ENCODE measurements at regions not wholly inside any gene's neighbourhood (a gene's known extent, or its start where the extent isn't known, plus 50 kb on each side); places are given as distances from the start of the nearest gene placed in this dataset.

DNA sequence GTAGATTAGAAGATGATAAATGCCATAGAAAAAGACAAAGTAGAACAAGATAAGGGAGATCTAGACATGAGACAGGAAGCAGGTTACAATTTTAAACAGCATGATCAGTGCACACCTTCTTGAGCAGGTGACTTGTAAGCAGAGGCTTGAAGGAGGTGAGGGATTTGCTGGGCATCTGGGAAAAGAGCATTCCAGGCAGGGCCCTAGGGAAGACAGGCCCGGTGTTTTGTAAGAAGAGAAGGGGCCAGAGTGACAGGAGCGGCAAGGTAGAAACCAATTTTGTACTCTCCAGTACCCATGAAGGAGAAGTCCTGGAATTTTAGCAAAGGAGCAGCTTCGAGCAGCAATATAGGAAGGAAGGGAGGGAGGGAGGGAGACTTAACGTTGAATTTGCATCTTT, 296.5 kb downstream of the MZT1 start:
- H3K4me3 ChIP-seq, result no peak overlapping the region
- H3K4me1 ChIP-seq, result no peaks in the 10 kb centered on the region
- no peak for TF ChIP-seq Cebpa-rat (IDR thresholded peaks at IDR 0.05)
- H3K9ac ChIP-seq, result no peak overlapping the region
- H4K20me1 ChIP-seq, result no peaks in the 10 kb centered on the region
- H3K36me3 ChIP-seq, result no peaks in the 10 kb centered on the region
- no peaks in the 10 kb centered on the region for H3K9me3 ChIP-seq
- H3K4me2 ChIP-seq, result no peak overlapping the region
- no peaks in the 10 kb centered on the region for H3K27me3 ChIP-seq
- no peak overlapping the region for H3K27ac ChIP-seq

DNA sequence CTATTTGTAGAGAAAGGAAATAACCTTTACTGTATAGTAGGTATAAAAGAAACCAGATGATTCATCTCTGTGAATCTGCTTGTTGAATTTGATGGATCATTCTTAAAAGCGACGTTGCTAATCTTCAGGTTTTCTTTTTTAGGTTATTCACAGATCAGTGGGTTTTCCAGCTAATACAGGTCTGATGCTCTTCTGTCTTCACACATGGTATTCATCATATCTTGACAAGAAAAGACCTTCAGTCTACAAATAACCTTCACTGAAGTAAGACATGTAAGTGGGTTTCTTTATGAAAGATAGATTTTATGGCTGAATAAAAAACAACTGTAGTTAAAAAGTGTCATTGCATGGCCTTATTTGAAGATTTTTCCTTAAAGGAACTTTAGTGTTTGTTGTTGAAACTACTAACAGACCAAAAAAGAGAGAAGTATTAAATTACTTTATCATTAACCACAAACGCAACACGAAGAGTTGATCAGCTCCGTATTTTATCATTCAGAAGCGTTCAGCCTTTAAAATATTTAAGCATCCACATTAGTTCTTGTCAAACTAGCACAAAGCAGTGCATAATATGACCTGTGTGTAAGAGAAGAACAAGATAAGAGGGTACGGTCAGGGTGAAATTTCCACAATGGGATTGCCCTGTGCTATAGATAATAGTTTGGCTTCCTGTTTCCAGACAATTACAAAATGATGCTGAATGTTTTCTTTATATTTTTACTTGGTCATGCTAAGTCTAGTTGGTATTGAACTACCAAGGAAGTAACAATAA, 299.5 kb downstream of the MZT1 start:
- no peak for TF ChIP-seq Cebpa-rat (IDR thresholded peaks at IDR 0.05)

DNA sequence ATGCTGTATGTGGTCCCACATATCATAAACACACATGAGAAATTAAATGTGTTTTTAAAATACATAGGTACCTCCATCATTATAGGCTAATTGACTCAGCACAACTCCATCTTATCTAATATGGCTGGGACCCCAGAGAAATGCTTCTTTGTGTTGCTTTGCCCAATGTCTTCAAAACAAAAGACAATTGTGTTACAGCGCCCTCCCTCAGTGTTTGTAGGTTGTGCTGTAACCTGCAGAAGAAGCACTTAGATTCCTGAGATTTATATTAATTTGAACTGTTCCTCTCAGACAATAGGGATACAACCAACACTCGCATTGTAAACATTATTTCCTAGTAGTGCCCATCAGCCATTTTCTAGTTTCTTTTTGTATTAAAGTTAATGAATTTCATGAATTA, 303.4 kb downstream of the MZT1 start:
- H4K20me1 ChIP-seq, result no peaks in the 10 kb centered on the region
- TF ChIP-seq Cebpa-rat (IDR thresholded peaks at IDR 0.05), result no peak
- H3K27me3 ChIP-seq, result no peaks in the 10 kb centered on the region
- H3K4me1 ChIP-seq, result no peaks in the 10 kb centered on the region
- H3K9ac ChIP-seq, result no peak overlapping the region
- H3K36me3 ChIP-seq, result no peaks in the 10 kb centered on the region
- H3K9me3 ChIP-seq, result no peaks in the 10 kb centered on the region
- no peak overlapping the region for H3K27ac ChIP-seq
- H3K4me2 ChIP-seq, result no peak overlapping the region
- no peak overlapping the region for H3K4me3 ChIP-seq

More for the DNA sequence above, 299.5 kb downstream of the MZT1 start:
- Histone ChIP-seq H3K4me2 (no peak overlapping the region), H3K4me3 (no peak overlapping the region), H3K9ac (no peak overlapping the region), H3K27ac (no peak overlapping the region), H3K27me3 (no peaks in the 10 kb centered on the region), H4K20me1 (no peaks in the 10 kb centered on the region), H3K9me3 (no peaks in the 10 kb centered on the region), H3K4me1 (no peaks in the 10 kb centered on the region), H3K36me3 (no peaks in the 10 kb centered on the region)

DNA sequence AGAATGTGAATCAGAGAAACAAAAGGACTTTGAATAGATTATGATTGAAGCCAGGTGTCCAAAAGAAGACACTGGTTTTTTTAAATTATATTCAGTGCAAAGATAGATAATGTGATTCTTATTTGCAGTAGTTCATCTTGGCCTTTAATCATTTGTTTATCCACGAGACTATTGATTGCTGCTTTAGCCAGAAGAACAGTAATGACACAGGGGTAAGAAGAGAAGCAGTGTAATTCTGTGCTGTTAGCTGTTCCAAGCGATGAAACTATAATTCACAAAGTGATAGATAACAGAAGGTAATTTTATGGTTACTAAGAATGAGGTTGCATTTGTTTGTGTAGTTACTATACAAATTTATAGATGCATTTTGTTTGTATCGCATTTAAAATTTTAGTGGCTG, 311.6 kb downstream of the MZT1 start:
- H4K20me1 ChIP-seq, result no peaks in the 10 kb centered on the region
- no peaks in the 10 kb centered on the region for H3K27me3 ChIP-seq
- no peak overlapping the region for H3K4me3 ChIP-seq
- no peaks in the 10 kb centered on the region for H3K9me3 ChIP-seq
- no peak overlapping the region for H3K27ac ChIP-seq
- no peak overlapping the region for H3K4me2 ChIP-seq
- no peak for TF ChIP-seq Cebpa-rat (IDR thresholded peaks at IDR 0.05)
- no peaks in the 10 kb centered on the region for H3K36me3 ChIP-seq
- no peaks in the 10 kb centered on the region for H3K4me1 ChIP-seq
- H3K9ac ChIP-seq, result no peak overlapping the region

DNA sequence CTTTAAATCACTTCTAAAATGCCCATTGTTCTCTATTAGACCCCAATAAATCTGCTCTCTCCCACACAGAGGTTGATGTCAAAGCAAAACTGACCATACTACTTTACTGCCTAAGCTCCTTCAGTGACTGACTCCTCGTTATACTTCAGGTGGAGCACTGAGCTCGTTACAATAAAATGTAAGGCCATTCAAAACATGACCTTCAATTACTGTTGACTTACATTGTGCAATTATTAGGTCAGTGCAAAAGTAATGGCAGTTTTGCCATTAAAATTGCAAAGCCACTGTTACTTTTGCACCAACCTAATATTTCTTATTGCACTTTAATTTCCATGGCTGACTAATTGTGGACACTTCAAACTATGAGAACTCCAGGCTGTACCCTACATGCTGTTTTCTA, 314.9 kb downstream of the MZT1 start:
- no peak for TF ChIP-seq Cebpa-rat (IDR thresholded peaks at IDR 0.05)
- Histone ChIP-seq H3K4me1 (no peaks in the 10 kb centered on the region), H3K9me3 (no peaks in the 10 kb centered on the region)

DNA sequence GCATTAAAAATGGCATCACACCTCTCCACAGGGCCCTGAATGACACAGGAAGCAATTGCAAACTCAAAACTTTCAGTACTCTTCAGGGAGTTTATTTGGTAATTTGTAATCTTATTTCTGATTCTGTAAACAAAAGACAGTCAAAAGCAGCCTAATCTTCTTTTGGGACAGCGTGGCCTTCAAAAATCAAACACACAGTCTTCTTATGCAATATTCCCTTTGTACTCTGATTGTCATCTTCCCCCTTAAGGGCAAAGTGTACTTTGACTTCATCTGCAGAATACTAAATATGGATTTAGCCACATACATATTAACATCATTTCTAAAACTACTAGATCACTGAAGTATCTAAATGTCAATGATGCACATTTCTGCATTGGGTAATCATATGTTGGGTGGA, 322.0 kb downstream of the MZT1 start:
- no peaks in the 10 kb centered on the region for H4K20me1 ChIP-seq
- no peaks in the 10 kb centered on the region for H3K27me3 ChIP-seq

More for the DNA sequence above, 314.9 kb downstream of the MZT1 start:
- Histone ChIP-seq H3K36me3 (no peaks in the 10 kb centered on the region), H3K27ac (no peak overlapping the region), H3K27me3 (no peaks in the 10 kb centered on the region), H3K4me2 (no peak overlapping the region), H4K20me1 (no peaks in the 10 kb centered on the region), H3K4me3 (no peak overlapping the region), H3K9ac (no peak overlapping the region)

DNA sequence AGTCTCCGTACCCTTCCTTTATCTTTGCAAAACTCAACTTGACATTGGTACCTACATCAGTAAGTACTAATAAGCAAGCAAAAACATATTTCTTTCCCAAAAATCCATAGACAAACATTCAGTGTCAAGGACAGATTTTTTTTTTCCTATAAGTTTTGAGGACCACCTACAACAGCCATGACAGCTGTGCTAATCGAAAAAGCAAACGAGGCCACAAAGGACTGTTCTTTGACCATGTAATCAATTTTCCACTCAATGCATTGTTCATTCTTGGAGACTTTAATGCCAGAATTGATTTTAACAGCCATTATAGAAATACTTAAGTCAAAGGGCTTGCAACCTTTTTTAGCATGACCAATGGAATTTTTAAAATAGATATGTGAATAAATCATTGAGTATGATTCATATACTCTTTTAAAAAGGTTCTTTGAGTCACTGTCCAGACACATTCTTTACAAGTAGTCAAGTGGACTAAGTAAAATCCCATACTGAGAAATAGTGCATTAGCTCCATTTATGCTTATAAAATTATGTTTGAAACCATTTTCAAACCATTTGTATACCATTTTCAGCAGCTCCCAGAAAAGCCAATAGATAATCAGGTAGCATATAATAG, 323.9 kb downstream of the MZT1 start:
- Histone ChIP-seq H3K9me3 (no peaks in the 10 kb centered on the region), H3K4me1 (no peaks in the 10 kb centered on the region), H4K20me1 (no peaks in the 10 kb centered on the region), H3K27me3 (no peaks in the 10 kb centered on the region), H3K9ac (no peak overlapping the region), H3K4me2 (no peak overlapping the region), H3K4me3 (no peak overlapping the region), H3K36me3 (no peaks in the 10 kb centered on the region), H3K27ac (no peak overlapping the region)
- no peak for TF ChIP-seq Cebpa-rat (IDR thresholded peaks at IDR 0.05)

More for the DNA sequence above, 322.0 kb downstream of the MZT1 start:
- Histone ChIP-seq H3K27ac (no peak overlapping the region), H3K36me3 (no peaks in the 10 kb centered on the region), H3K9ac (no peak overlapping the region), H3K4me2 (no peak overlapping the region), H3K4me3 (no peak overlapping the region), H3K4me1 (no peaks in the 10 kb centered on the region), H3K9me3 (no peaks in the 10 kb centered on the region)
- no peak for TF ChIP-seq Cebpa-rat (IDR thresholded peaks at IDR 0.05)

- H3K4me2 ChIP-seq, result no peak overlapping the region
- H3K36me3 ChIP-seq, result no peaks in the 10 kb centered on the region
- no peak overlapping the region for H3K27ac ChIP-seq
- no peaks in the 10 kb centered on the region for H3K27me3 ChIP-seq
- H3K9ac ChIP-seq, result no peak overlapping the region
- no peaks in the 10 kb centered on the region for H4K20me1 ChIP-seq
- H3K4me1 ChIP-seq, result no peaks in the 10 kb centered on the region
- no peaks in the 10 kb centered on the region for H3K9me3 ChIP-seq
- H3K4me3 ChIP-seq, result no peak overlapping the region
- TF ChIP-seq Cebpa-rat (IDR thresholded peaks at IDR 0.05), result no peak
Measured at GRCh38 chr13:72400856-72401255, 326.6 kb downstream of the MZT1 start.

GRCh38 chr13:72399351-72399750, 328.1 kb downstream of the MZT1 start:
- no peaks in the 10 kb centered on the region for H3K36me3 ChIP-seq
- no peaks in the 10 kb centered on the region for H3K27me3 ChIP-seq
- H4K20me1 ChIP-seq, result no peaks in the 10 kb centered on the region
- no peak overlapping the region for H3K4me2 ChIP-seq
- no peaks in the 10 kb centered on the region for H3K9me3 ChIP-seq
- H3K4me1 ChIP-seq, result no peaks in the 10 kb centered on the region
- no peak overlapping the region for H3K4me3 ChIP-seq
- H3K27ac ChIP-seq, result no peak overlapping the region
- no peak overlapping the region for H3K9ac ChIP-seq
- TF ChIP-seq Cebpa-rat (IDR thresholded peaks at IDR 0.05), result no peak

GRCh38 chr13:72397265-72397664, 330.2 kb downstream of the MZT1 start:
- H3K9ac ChIP-seq, result no peak overlapping the region
- H3K4me2 ChIP-seq, result no peak overlapping the region
- H3K9me3 ChIP-seq, result no peaks in the 10 kb centered on the region
- H3K27ac ChIP-seq, result no peak overlapping the region
- no peaks in the 10 kb centered on the region for H3K27me3 ChIP-seq
- no peaks in the 10 kb centered on the region for H3K36me3 ChIP-seq
- no peak overlapping the region for H3K4me3 ChIP-seq
- H3K4me1 ChIP-seq, result no peaks in the 10 kb centered on the region
- TF ChIP-seq Cebpa-rat (IDR thresholded peaks at IDR 0.05), result no peak
- no peaks in the 10 kb centered on the region for H4K20me1 ChIP-seq

Measured in BLaER1 (cell line).